Pancreas (tissue), 10 donors: ENCODE measurements at regions not wholly inside any gene's neighbourhood (a gene's known extent, or its start where the extent isn't known, plus 50 kb on each side); places are given as distances from the start of the nearest gene placed in this dataset.

ENCODE experiments used
- ATAC-seq, 4 donors: fragments of 200-7000 bp; cut with Tn5 transposase; one replicate each; pipeline versions ENCODE4 v1.8.0 to v1.9.1; 2020; ENCODE audit warnings: mild to moderate bottlenecking in 4 of 4, moderate library complexity in 4 of 4
- DNase-seq, 6 donors: peaks; one replicate each; pipeline ENCODE4 v3.0.0-alpha.2; 2020
- FAIRE-seq: peaks from 2 replicates; lab custom pipeline; 2012; peaks lifted over from hg19 to GRCh38; lab: Jason Lieb, UNC
- H3K27ac ChIP-seq, 4 donors: fragments of 200-600 bp; sonication (generic); 1 replicate in 3 of 4; 2 replicates in 1 of 4; pipeline versions ENCODE4 v1.5.0 to v1.8.0; 2020
- H3K27me3 ChIP-seq, 4 donors: fragments of 200-600 bp; one replicate each; pipeline ENCODE4 v1.8.0; 2021
- H3K36me3 ChIP-seq, 3 donors: fragments of 200-600 bp; sonication (generic) in 1 of 3; one replicate each; pipeline versions ENCODE4 v1.5.0 to v1.8.0; 2020 to 2021
- H3K4me1 ChIP-seq, 3 donors: fragments of 200-600 bp; one replicate each; pipeline ENCODE4 v1.8.0; 2021
- H3K4me3 ChIP-seq, 4 donors: fragments of 200-600 bp; sonication (generic) in 2 of 4; one replicate each; pipeline versions ENCODE4 v1.5.0 to v1.8.0; 2020 to 2021
- H3K9me3 ChIP-seq, 4 donors: fragments of 200-600 bp; one replicate each; pipeline ENCODE4 v1.8.0; 2021
- CTCF ChIP-seq, 4 donors: fragments of 200-600 bp; sonication (generic) in 3 of 4; IDR thresholded peaks; one replicate each; pipeline versions ENCODE4 v1.5.0 to v1.8.0; 2021; ENCODE audit warnings: antibody characterized with exemption in 4 of 4
- WGBS, 2 donors: extraction: QIAGEN DNeasy Blood & Tissue Kit; methylation state at CpG; one replicate each; pipeline ENCODE4 v1.1.7; 2013; 5-methylcytosine and 5-hydroxymethylcytosine counted together
- intact Hi-C, 3 donors: fragments of 100-400 bp; cut with DNase I; formaldehyde crosslinking; loops; one replicate each; pipeline versions ENCODE4 v1.11.1 to v1.14.2; 2022
- donor health status: healthy with polysubstance abuse.
- donor health status: DM: no; HTN: no; CAD: no; lungs with moderate emphysema.
- donor health status: DM: no; HTN: no; CAD: no.
- donor health status: control.
- donor health status: control.
- donor health status: Bipolar disorder and iron deficiency.
- donor health status: DM: yes; HTN: yes; CAD: no.
- donor health status: DM: no; HTN: no; CAD: no.
- donor health status: DM: no; HTN: no; CAD: no.
- donor health status: DM: yes; HTN: yes; CAD: no.

- no peak overlapping the region for H3K4me3 ChIP-seq
- no peaks in the 10 kb centered on the region for H3K27me3 ChIP-seq
- no peaks in the 10 kb centered on the region for H3K36me3 ChIP-seq
- no peak for ATAC-seq
- DNase-seq, result no peak
- WGBS, 2 donors, result 86% methylated on average over 1 of the region's 1 CpG
- no peaks in the 10 kb centered on the region for H3K4me1 ChIP-seq
- no peak for TF ChIP-seq CTCF (IDR thresholded peaks at IDR 0.05)
- H3K9me3 ChIP-seq, result no peaks in the 10 kb centered on the region
- intact Hi-C loops, result no loop called here
- no peak overlapping the region for H3K27ac ChIP-seq
- FAIRE-seq, result no peak
These were observed 107.7 kb upstream of the RAB27B start for GRCh38 chr18:54720620-54721019.

GRCh38 chr18:54726143-54726542, 102.1 kb upstream of the RAB27B start:
- ATAC-seq, result no peak
- intact Hi-C loops, result no loop called here
- 92 to 97% methylated on average over 4 of the region's 4 CpGs for WGBS, 2 donors
- H3K9me3 ChIP-seq, result no peaks in the 10 kb centered on the region
- H3K4me1 ChIP-seq, result no peaks in the 10 kb centered on the region
- no peak overlapping the region for H3K27ac ChIP-seq
- no peak overlapping the region for H3K4me3 ChIP-seq
- H3K27me3 ChIP-seq, result no peaks in the 10 kb centered on the region
- TF ChIP-seq CTCF (IDR thresholded peaks at IDR 0.05), result no peak
- no peak for FAIRE-seq
- no peak for DNase-seq
- no peaks in the 10 kb centered on the region for H3K36me3 ChIP-seq

- 71 to 75% methylated on average over 3 of the region's 3 CpGs for WGBS, 2 donors
- intact Hi-C loops, result no loop called here
- no peaks in the 10 kb centered on the region for H3K9me3 ChIP-seq
- H3K27ac ChIP-seq, result no peak overlapping the region
- ATAC-seq (peak in 2 of 4 donors; percentile 66), DNase-seq (no peak), FAIRE-seq (no peak)
- no peaks in the 10 kb centered on the region for H3K27me3 ChIP-seq
- no peak overlapping the region for H3K4me3 ChIP-seq
- H3K36me3 ChIP-seq, result no peaks in the 10 kb centered on the region
- no peak for TF ChIP-seq CTCF (IDR thresholded peaks at IDR 0.05)
- H3K4me1 ChIP-seq, result no peaks in the 10 kb centered on the region
These were observed 94.2 kb upstream of the RAB27B start for GRCh38 chr18:54734059-54734458.

GRCh38 chr18:54736981-54737380, 91.3 kb upstream of the RAB27B start:
- Histone ChIP-seq H3K27ac (no peak overlapping the region), H3K4me1 (no peaks in the 10 kb centered on the region), H3K4me3 (no peak overlapping the region), H3K36me3 (no peaks in the 10 kb centered on the region), H3K27me3 (no peaks in the 10 kb centered on the region), H3K9me3 (no peaks in the 10 kb centered on the region)
- ATAC-seq (no peak), DNase-seq (no peak), FAIRE-seq (no peak)
- no peak for TF ChIP-seq CTCF (IDR thresholded peaks at IDR 0.05)
- WGBS, 2 donors, result 60 to 63% methylated on average over 1 of the region's 1 CpG
- intact Hi-C loops, result no loop called here

- FAIRE-seq (no peak), DNase-seq (no peak), ATAC-seq (no peak)
- H3K9me3 ChIP-seq, result no peaks in the 10 kb centered on the region
- intact Hi-C loops, result no loop called here
- TF ChIP-seq CTCF (IDR thresholded peaks at IDR 0.05), result no peak
- WGBS, 2 donors, result 93 to 95% methylated on average over 3 of the region's 3 CpGs
- H3K36me3 ChIP-seq, result no peaks in the 10 kb centered on the region
- peaks cover 0 to 3% (median 0%) of the 10 kb centered on the region in 3 donors for H3K4me1 ChIP-seq
- H3K27ac ChIP-seq, result no peak overlapping the region
- no peak overlapping the region for H3K4me3 ChIP-seq
- no peaks in the 10 kb centered on the region for H3K27me3 ChIP-seq
These were observed 90.3 kb upstream of the RAB27B start for GRCh38 chr18:54737986-54738385.
